ENCODE measurements at regions not wholly inside any gene's neighbourhood (a gene's known extent, or its start where the extent isn't known, plus 50 kb on each side); places are given as distances from the start of the nearest gene placed in this dataset.
"Not testable (repeated sequence)": the region's sequence is repeated elsewhere in the genome, so short reads cannot be mapped to it uniquely, and the experiment has no call there.

DNA sequence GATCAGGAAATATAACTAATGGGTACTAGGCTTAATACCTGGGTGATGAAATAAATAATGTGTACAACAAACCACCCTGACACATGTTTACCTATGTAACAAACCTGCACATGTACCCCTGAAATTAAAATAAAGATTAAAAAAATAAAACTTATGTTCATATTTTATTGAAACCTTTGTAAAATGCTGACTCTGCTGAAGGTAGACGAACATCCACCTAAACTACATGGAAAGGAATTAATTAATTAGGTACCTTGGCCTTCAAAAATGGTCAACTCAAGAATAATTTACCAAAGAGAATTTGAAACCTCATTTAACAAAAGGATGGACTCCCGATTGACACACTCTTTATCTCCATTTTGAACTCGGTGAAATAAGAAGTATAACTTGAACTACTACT, 152.3 kb upstream of the OR13F1 start:
- no peak overlapping the region for H3K4me3 ChIP-seq
- no peak for DNase-seq (ENCODE audit: low spot score)
- no peak for ATAC-seq (ENCODE audit: insufficient number of reproducible peaks, low FRiP score, low read depth)
- H3K36me3 ChIP-seq, result no peaks in the 10 kb centered on the region
- no peaks in the 10 kb centered on the region for H3K27me3 ChIP-seq (replicated peaks; ENCODE audit: insufficient read depth)
- TF ChIP-seq, protein P1, sequence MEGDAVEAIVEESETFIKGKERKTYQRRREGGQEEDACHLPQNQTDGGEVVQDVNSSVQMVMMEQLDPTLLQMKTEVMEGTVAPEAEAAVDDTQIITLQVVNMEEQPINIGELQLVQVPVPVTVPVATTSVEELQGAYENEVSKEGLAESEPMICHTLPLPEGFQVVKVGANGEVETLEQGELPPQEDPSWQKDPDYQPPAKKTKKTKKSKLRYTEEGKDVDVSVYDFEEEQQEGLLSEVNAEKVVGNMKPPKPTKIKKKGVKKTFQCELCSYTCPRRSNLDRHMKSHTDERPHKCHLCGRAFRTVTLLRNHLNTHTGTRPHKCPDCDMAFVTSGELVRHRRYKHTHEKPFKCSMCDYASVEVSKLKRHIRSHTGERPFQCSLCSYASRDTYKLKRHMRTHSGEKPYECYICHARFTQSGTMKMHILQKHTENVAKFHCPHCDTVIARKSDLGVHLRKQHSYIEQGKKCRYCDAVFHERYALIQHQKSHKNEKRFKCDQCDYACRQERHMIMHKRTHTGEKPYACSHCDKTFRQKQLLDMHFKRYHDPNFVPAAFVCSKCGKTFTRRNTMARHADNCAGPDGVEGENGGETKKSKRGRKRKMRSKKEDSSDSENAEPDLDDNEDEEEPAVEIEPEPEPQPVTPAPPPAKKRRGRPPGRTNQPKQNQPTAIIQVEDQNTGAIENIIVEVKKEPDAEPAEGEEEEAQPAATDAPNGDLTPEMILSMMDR (IDR thresholded peaks at IDR 0.05), result no peak
- no peaks in the 10 kb centered on the region for H3K9me3 ChIP-seq
- no peak overlapping the region for H3K27ac ChIP-seq
- no peaks in the 10 kb centered on the region for H3K4me1 ChIP-seq (ENCODE audit: control insufficient read depth in 1 of 2, low read depth in 2 of 2)

DNA sequence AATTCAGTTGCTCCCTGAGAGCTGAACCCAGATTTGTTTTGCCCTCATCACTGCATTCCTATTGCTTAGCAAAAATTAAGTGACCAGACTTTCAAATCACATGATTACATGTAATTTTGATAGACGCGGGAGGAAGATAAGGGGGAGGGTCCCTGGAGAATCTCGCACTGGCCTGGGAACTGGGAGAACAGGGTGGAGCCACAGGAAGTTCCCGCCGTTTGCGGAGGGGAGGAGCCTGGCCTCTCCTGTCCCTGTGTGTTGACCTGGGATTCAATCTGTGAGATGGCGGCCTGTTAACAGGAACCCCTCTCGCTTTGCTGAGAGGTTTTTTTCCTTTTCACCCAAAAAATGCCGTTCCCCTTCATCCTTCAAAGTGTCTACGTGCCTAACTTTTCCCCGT, 142.9 kb upstream of the OR13F1 start:
- Histone ChIP-seq H3K36me3 (no peaks in the 10 kb centered on the region), H3K27me3 (replicated peaks; ENCODE audit: insufficient read depth) (no peaks in the 10 kb centered on the region), H3K4me1 (ENCODE audit: control insufficient read depth in 1 of 2, low read depth in 2 of 2) (no peaks in the 10 kb centered on the region), H3K4me3 (no peak overlapping the region), H3K9me3 (no peaks in the 10 kb centered on the region), H3K27ac (no peak overlapping the region)
- DNase-seq (ENCODE audit: low spot score) (no peak), ATAC-seq (ENCODE audit: insufficient number of reproducible peaks, low FRiP score, low read depth) (no peak)
- TF ChIP-seq, protein P1 (IDR thresholded peaks at IDR 0.05), result no peak

DNA sequence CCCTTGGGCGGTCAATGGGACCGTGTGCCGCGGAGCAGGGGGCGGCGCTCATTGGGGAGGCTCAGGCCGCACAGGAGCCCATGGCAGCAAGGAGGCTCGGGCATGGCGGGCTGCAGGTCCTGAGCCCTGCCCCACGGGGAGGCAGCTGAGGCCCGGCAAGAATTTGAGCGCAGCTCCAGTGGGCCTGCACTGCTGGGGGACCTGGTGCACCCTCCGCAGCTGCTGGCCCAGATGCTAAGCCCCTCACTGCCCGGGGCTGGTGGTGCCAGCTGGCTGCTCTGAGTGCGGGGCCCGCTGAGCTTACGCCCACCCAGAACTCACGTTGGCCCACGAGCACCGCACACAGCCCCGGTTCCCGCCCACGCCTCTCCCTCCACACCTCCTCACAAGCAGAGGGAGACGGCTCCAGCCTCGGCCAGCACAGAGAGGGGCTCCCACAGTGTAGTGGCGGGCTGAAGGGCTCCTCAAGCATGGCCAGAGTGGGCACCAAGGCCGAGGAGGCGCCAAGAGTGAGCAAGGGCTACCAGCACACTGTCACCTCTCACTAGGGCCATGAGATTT, 141.1 kb upstream of the OR13F1 start:
- no peak for ATAC-seq (ENCODE audit: insufficient number of reproducible peaks, low FRiP score, low read depth)
- no peaks in the 10 kb centered on the region for H3K9me3 ChIP-seq
- H3K27ac ChIP-seq, result no peak overlapping the region
- no peaks in the 10 kb centered on the region for H3K27me3 ChIP-seq (replicated peaks; ENCODE audit: insufficient read depth)
- DNase-seq (ENCODE audit: low spot score), result no peak
- no peak overlapping the region for H3K4me3 ChIP-seq
- H3K36me3 ChIP-seq, result no peaks in the 10 kb centered on the region
- no peaks in the 10 kb centered on the region for H3K4me1 ChIP-seq (ENCODE audit: control insufficient read depth in 1 of 2, low read depth in 2 of 2)
- TF ChIP-seq, protein P1 (IDR thresholded peaks at IDR 0.05), result no peak

DNA sequence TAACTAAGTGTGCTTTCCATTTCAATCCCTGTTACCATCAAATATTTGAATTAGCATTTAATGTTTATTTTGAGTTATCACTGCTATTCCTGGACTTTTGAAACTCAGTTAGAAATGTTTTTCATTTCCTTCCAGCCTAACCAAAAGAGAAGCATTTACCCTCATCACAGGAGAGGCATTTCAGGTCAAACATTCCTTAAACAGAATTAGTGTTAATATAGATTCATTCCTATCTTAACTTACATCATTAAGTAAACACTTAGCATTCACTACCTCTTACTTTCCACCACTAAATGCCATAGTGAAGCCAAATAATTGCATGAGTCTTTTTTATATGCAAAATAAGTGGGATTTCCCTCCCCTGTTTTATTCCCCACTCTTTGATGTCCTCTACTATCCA, 136.6 kb upstream of the OR13F1 start:
- Histone ChIP-seq H3K36me3 (no peaks in the 10 kb centered on the region), H3K4me3 (no peak overlapping the region), H3K4me1 (ENCODE audit: control insufficient read depth in 1 of 2, low read depth in 2 of 2) (no peaks in the 10 kb centered on the region), H3K27ac (no peak overlapping the region), H3K9me3 (no peaks in the 10 kb centered on the region), H3K27me3 (replicated peaks; ENCODE audit: insufficient read depth) (no peaks in the 10 kb centered on the region)
- DNase-seq (ENCODE audit: low spot score), result no peak
- TF ChIP-seq, protein P1 (IDR thresholded peaks at IDR 0.05), result no peak
- ATAC-seq (ENCODE audit: insufficient number of reproducible peaks, low FRiP score, low read depth), result no peak

DNA sequence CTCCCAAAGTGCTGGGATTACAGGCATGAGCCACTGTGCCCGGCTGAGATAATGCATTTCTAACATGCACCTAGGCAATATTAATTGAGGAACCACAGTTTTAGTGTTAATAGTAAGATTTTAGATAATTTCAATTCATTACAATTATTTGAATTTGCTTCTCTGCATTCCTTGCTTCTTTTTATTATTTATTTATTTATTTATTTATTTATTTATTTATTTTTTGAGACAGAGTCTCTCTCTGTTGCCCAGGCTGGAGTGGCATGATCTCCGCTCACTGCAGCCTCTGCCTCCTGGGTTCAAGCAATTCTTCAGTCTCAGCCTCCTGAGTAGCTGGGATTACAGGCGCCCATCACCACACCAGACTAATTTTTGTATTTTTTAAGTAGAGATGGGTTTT, 135.7 kb upstream of the OR13F1 start:
- H3K9me3 ChIP-seq; H3K27me3 ChIP-seq (replicated peaks; ENCODE audit: insufficient read depth); H3K27ac ChIP-seq; H3K4me1 ChIP-seq (ENCODE audit: control insufficient read depth in 1 of 2, low read depth in 2 of 2); H3K36me3 ChIP-seq; H3K4me3 ChIP-seq; ATAC-seq (ENCODE audit: insufficient number of reproducible peaks, low FRiP score, low read depth); DNase-seq (ENCODE audit: low spot score): not testable (repeated sequence)

DNA sequence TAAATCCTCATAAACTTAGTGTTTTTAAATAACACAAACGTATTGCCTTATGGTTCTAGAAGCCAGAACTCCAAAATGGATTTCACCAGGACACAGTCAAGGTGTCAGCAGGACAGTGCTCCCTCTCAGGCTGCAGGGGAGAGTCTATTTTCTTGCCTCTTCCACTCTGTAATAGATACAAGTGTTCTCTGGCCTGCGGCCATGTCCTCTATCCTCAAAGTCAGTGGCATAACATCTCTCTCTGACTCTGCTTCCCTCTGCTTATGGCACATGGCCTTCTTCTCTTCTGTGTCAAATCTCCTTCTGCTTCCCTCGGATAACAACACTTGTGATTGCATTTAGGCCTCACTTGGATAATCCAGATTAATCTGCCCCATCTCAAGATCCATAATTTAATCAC, 129.4 kb upstream of the OR13F1 start:
- no peaks in the 10 kb centered on the region for H3K9me3 ChIP-seq
- H3K4me3 ChIP-seq, result no peak overlapping the region
- no peaks in the 10 kb centered on the region for H3K36me3 ChIP-seq
- no peaks in the 10 kb centered on the region for H3K4me1 ChIP-seq (ENCODE audit: control insufficient read depth in 1 of 2, low read depth in 2 of 2)
- no peaks in the 10 kb centered on the region for H3K27me3 ChIP-seq (replicated peaks; ENCODE audit: insufficient read depth)
- TF ChIP-seq, protein P1 (IDR thresholded peaks at IDR 0.05), result no peak
- H3K27ac ChIP-seq, result no peak overlapping the region
- DNase-seq (ENCODE audit: low spot score) (no peak), ATAC-seq (ENCODE audit: insufficient number of reproducible peaks, low FRiP score, low read depth) (no peak)
